ENCODE measurements at regions not wholly inside any gene's neighbourhood (a gene's known extent, or its start where the extent isn't known, plus 50 kb on each side); places are given as distances from the start of the nearest gene placed in this dataset.

GRCh38 chr12:92529944-92530343, 172.8 kb upstream of the PLEKHG7 start:
- no peak for DNase-seq

GRCh38 chr12:92528586-92528985, 174.2 kb upstream of the PLEKHG7 start:
- no peak for DNase-seq

- no peak for DNase-seq
Measured at GRCh38 chr12:92528097-92528496, 174.7 kb upstream of the PLEKHG7 start.

- DNase-seq, result no peak
Measured at GRCh38 chr12:92524489-92524888, 178.3 kb upstream of the PLEKHG7 start.

GRCh38 chr12:92520511-92520910, 182.3 kb upstream of the PLEKHG7 start:
- no peak for DNase-seq

GRCh38 chr12:92519284-92519683, 183.5 kb upstream of the PLEKHG7 start:
- DNase-seq, result no peak

- no peak for DNase-seq
Measured at GRCh38 chr12:92518071-92518470, 184.7 kb upstream of the PLEKHG7 start.

- no peak for DNase-seq
Measured at GRCh38 chr12:92516277-92516600, 186.6 kb upstream of the PLEKHG7 start.

- no peak for DNase-seq
Measured at GRCh38 chr12:92513231-92513730, 189.5 kb upstream of the PLEKHG7 start.

- DNase-seq, result no peak
Measured at GRCh38 chr12:92511786-92512185, 191.0 kb upstream of the PLEKHG7 start.

GRCh38 chr12:92509156-92509738, 193.5 kb upstream of the PLEKHG7 start:
- no peak for DNase-seq

- DNase-seq, result no peak
Measured at GRCh38 chr12:92506891-92507290, 195.9 kb upstream of the PLEKHG7 start.

- DNase-seq, result no peak
Measured at GRCh38 chr12:92506460-92506859, 196.3 kb upstream of the PLEKHG7 start.

- DNase-seq, result peak; percentile 7
Measured at GRCh38 chr12:92505254-92506231, 197.2 kb upstream of the PLEKHG7 start.

- no peak for DNase-seq
Measured at GRCh38 chr12:92504594-92504981, 198.2 kb upstream of the PLEKHG7 start.

- no peak for DNase-seq
Measured at GRCh38 chr12:92503971-92504593, 198.7 kb upstream of the PLEKHG7 start.

- no peak for DNase-seq
Measured at GRCh38 chr12:92503029-92503931, 199.5 kb upstream of the PLEKHG7 start.

GRCh38 chr12:92502417-92503028, 200.3 kb upstream of the PLEKHG7 start:
- no peak for DNase-seq

- DNase-seq, result no peak
Measured at GRCh38 chr12:92496790-92497189, 206.0 kb upstream of the PLEKHG7 start.

- DNase-seq, result no peak
Measured at GRCh38 chr12:92495108-92495507, 207.7 kb upstream of the PLEKHG7 start.

GRCh38 chr12:92493816-92494215, 209.0 kb upstream of the PLEKHG7 start:
- no peak for DNase-seq

GRCh38 chr12:92492995-92493394, 209.8 kb upstream of the PLEKHG7 start:
- no peak for DNase-seq

Measured in NCI-H2029 (cell line).